HEK293T (cell line): ENCODE measurements at regions not wholly inside any gene's neighbourhood (a gene's known extent, or its start where the extent isn't known, plus 50 kb on each side); places are given as distances from the start of the nearest gene placed in this dataset.

Experiments used
- ELF4 ChIP-seq: fragments of 450-650 bp; IDR thresholded peaks from 2 replicates; pipeline ENCODE4 v1.6.1; 2017; ENCODE audit warnings: antibody characterized with exemption
- FOXM1 ChIP-seq: fragments of 450-650 bp; IDR thresholded peaks from 2 replicates; pipeline ENCODE4 v1.6.1; 2017; ENCODE audit warnings: mild to moderate bottlenecking, borderline replicate concordance
- PKNOX1 ChIP-seq: fragments of 450-650 bp; IDR thresholded peaks from 2 replicates; pipeline ENCODE4 v1.6.1; 2016
- SP1 ChIP-seq: fragments of 450-650 bp; IDR thresholded peaks from 2 replicates; pipeline ENCODE4 v1.6.1; 2017
- SUZ12 ChIP-seq: fragments of 450-650 bp; IDR thresholded peaks from 2 replicates; pipeline ENCODE4 v1.6.1; 2016; ENCODE audit warnings: mild to moderate bottlenecking

- TF ChIP-seq FOXM1 (no peak), SUZ12 (no peak), SP1 (no peak), PKNOX1 (no peak), ELF4 (no peak)
Observed at GRCh38 chr2:4780679-4781078, 911.5 kb upstream of the SOX11 start.
